ENCODE measurements at regions not wholly inside any gene's neighbourhood (a gene's known extent, or its start where the extent isn't known, plus 50 kb on each side); places are given as distances from the start of the nearest gene placed in this dataset.
A peak's percentile ranks its signal among the peaks of the same experiment; 100 is the strongest.

DNA sequence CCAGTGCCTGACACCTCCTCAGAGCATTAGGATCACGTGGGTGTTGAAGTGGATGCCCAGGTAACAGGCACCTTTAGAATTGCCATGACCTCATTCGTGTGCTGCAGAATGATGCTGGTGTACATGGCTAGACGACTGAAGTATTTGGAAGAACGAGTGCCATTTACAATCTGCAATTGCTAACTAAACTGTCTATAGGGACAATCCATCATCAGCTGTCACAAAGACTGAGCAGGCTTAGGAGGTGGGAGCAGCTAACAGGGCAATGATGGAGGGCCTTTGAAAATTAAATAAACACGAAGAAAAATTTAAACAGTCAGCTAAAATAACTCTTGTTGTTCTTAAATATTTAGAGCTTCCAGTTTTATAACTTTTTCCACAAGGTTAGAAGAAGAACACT, 375.8 kb downstream of the GADD45G start:
- peaks cover 33% of the 10 kb centered on the region for H3K9me3 Mint-ChIP-seq (ENCODE audit: unreplicated experiment)
- no TSS peak for BruUV-seq (replicated peaks)
- TF ChIP-seq, protein P1, sequence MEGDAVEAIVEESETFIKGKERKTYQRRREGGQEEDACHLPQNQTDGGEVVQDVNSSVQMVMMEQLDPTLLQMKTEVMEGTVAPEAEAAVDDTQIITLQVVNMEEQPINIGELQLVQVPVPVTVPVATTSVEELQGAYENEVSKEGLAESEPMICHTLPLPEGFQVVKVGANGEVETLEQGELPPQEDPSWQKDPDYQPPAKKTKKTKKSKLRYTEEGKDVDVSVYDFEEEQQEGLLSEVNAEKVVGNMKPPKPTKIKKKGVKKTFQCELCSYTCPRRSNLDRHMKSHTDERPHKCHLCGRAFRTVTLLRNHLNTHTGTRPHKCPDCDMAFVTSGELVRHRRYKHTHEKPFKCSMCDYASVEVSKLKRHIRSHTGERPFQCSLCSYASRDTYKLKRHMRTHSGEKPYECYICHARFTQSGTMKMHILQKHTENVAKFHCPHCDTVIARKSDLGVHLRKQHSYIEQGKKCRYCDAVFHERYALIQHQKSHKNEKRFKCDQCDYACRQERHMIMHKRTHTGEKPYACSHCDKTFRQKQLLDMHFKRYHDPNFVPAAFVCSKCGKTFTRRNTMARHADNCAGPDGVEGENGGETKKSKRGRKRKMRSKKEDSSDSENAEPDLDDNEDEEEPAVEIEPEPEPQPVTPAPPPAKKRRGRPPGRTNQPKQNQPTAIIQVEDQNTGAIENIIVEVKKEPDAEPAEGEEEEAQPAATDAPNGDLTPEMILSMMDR (IDR thresholded peaks at IDR 0.05; ENCODE audit: unreplicated experiment): no peak
- intact Hi-C loops (cut with micrococcal nuclease): no loop called here
- H3K4me3 Mint-ChIP-seq (ENCODE audit: unreplicated experiment): no peak overlapping the region
- peaks cover 20% of the 10 kb centered on the region for H3K27me3 Mint-ChIP-seq (ENCODE audit: insufficient read depth, unreplicated experiment)
- CTCF ChIA-PET: interaction anchor here (0.6 kb wide), 1 partner anchor 18 kb away, joined by 3 read pairs; no protein-coding TSS in a partner anchor
- POLR2A ChIA-PET: interaction anchor here (1.0 kb wide), 1 partner anchor 11 kb away, joined by 6 read pairs; no protein-coding TSS in a partner anchor
- H3K4me1 Mint-ChIP-seq (ENCODE audit: insufficient read depth, unreplicated experiment): peaks cover 20% of the 10 kb centered on the region
- no peak overlapping the region for H3K27ac Mint-ChIP-seq (ENCODE audit: low read depth, unreplicated experiment)
- no peak for DNase-seq (ENCODE audit: unreplicated experiment)
- H3K36me3 Mint-ChIP-seq (ENCODE audit: insufficient read depth, unreplicated experiment): no peaks in the 10 kb centered on the region

DNA sequence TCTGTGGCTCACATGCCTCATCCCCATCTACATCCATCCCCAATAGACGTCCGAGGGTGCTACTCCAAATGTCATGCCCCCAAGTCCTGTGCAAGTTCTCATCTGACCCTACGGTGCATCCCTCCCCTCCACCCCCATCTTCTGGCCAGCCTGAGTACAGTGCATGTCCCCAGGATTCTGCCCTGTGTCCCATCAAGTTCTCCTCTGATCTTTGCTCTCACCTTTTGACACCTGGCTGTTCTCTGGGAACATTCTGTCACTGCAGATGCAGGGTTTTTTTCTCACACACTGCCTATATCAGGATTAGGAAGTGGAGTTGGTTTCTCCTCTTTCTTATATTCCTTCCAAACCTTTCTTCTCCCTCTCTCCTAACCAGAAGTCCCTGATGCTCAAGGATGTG, 377.2 kb downstream of the GADD45G start:
- peaks cover 20% of the 10 kb centered on the region for H3K4me1 Mint-ChIP-seq (ENCODE audit: insufficient read depth, unreplicated experiment)
- ChIA-PET POLR2A (no interaction called here), CTCF (interaction anchor here (0.6 kb wide), 1 partner anchor 27 kb away, joined by 3 read pairs; no protein-coding TSS in a partner anchor)
- no TSS peak for BruUV-seq (replicated peaks)
- H3K27ac Mint-ChIP-seq (ENCODE audit: low read depth, unreplicated experiment): no peak overlapping the region
- DNase-seq (ENCODE audit: unreplicated experiment): no peak
- TF ChIP-seq, protein P1 (IDR thresholded peaks at IDR 0.05; ENCODE audit: unreplicated experiment): no peak
- H3K9me3 Mint-ChIP-seq (ENCODE audit: unreplicated experiment): peaks cover 33% of the 10 kb centered on the region
- H3K36me3 Mint-ChIP-seq (ENCODE audit: insufficient read depth, unreplicated experiment): no peaks in the 10 kb centered on the region
- peaks cover 20% of the 10 kb centered on the region for H3K27me3 Mint-ChIP-seq (ENCODE audit: insufficient read depth, unreplicated experiment)
- intact Hi-C loops (cut with micrococcal nuclease): no loop called here
- no peak overlapping the region for H3K4me3 Mint-ChIP-seq (ENCODE audit: unreplicated experiment)

DNA sequence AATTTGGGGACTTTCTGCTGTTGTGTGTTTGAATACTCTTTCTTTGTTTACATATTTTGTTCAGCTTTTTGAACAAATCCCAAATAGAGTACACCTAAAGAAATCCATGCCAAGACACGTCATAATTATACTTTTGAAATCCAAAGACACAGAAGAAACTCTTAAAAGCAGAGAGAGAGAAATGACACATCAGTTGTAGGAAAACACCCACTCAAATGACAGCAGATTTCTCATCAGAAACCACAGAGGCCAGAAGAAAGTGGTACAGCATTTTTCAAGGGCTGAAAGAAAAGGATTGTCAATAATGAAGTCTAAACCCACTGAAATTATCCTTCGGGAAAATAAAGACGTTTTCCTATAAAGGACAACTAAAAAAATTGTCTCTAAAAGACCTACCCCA, 378.6 kb downstream of the GADD45G start:
- H3K9me3 Mint-ChIP-seq (ENCODE audit: unreplicated experiment): peaks cover 33% of the 10 kb centered on the region
- peaks cover 20% of the 10 kb centered on the region for H3K4me1 Mint-ChIP-seq (ENCODE audit: insufficient read depth, unreplicated experiment)
- POLR2A ChIA-PET: interaction anchor here (1.1 to 1.4 kb wide), 2 partner anchors 33 to 60 kb away, joined by 3 to 4 read pairs; no protein-coding TSS in a partner anchor
- CTCF ChIA-PET: interaction anchor here (1.4 kb wide), 1 partner anchor 385 kb away, joined by 5 read pairs; no protein-coding TSS in a partner anchor
- intact Hi-C loops (cut with micrococcal nuclease): no loop called here
- TF ChIP-seq, protein P1 (IDR thresholded peaks at IDR 0.05; ENCODE audit: unreplicated experiment): no peak
- H3K27ac Mint-ChIP-seq (ENCODE audit: low read depth, unreplicated experiment): peak overlapping the region; percentile 33
- H3K27me3 Mint-ChIP-seq (ENCODE audit: insufficient read depth, unreplicated experiment): peaks cover 16% of the 10 kb centered on the region
- no peaks in the 10 kb centered on the region for H3K36me3 Mint-ChIP-seq (ENCODE audit: insufficient read depth, unreplicated experiment)
- DNase-seq (ENCODE audit: unreplicated experiment): peak; percentile 49
- no peak overlapping the region for H3K4me3 Mint-ChIP-seq (ENCODE audit: unreplicated experiment)
- BruUV-seq (replicated peaks): no TSS peak

DNA sequence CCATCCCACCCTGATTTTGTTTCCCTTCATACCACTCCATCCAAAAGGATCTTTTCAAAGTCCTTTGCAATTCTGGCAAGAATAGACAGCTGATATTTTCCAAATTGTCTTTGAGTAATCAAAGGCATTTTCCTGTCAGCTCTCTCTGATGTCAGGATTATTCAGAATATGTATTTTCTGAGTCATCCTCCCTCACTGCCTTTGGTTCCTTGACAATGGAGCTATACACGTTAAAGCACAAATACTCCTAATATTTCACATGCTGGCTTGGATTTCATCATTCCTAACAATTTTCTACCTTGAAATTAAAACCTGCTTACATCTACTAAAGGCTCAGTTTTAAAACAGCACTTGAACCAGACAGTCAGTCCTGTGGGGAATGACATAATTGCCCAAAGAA, 379.4 kb downstream of the GADD45G start:
- H3K27ac Mint-ChIP-seq (ENCODE audit: low read depth, unreplicated experiment): peak overlapping the region; percentile 33
- ChIA-PET POLR2A (interaction anchor here (1.1 to 1.5 kb wide), 4 partner anchors 34 to 349 kb away, joined by 3 to 6 read pairs (median 4); no protein-coding TSS in a partner anchor), CTCF (interaction anchor here (0.6 to 1.4 kb wide), 2 partner anchors 260 to 386 kb away, joined by 4 to 5 read pairs; no protein-coding TSS in a partner anchor)
- H3K4me1 Mint-ChIP-seq (ENCODE audit: insufficient read depth, unreplicated experiment): peaks cover 20% of the 10 kb centered on the region
- no TSS peak for BruUV-seq (replicated peaks)
- peaks cover 33% of the 10 kb centered on the region for H3K9me3 Mint-ChIP-seq (ENCODE audit: unreplicated experiment)
- H3K4me3 Mint-ChIP-seq (ENCODE audit: unreplicated experiment): no peak overlapping the region
- TF ChIP-seq, protein P1 (IDR thresholded peaks at IDR 0.05; ENCODE audit: unreplicated experiment): no peak
- DNase-seq (ENCODE audit: unreplicated experiment): peak; percentile 50
- intact Hi-C loops (cut with micrococcal nuclease): no loop called here
- no peaks in the 10 kb centered on the region for H3K36me3 Mint-ChIP-seq (ENCODE audit: insufficient read depth, unreplicated experiment)
- H3K27me3 Mint-ChIP-seq (ENCODE audit: insufficient read depth, unreplicated experiment): peaks cover 8% of the 10 kb centered on the region

All from MCF 10A (cell line).